ENCODE measurements at regions not wholly inside any gene's neighbourhood (a gene's known extent, or its start where the extent isn't known, plus 50 kb on each side); places are given as distances from the start of the nearest gene placed in this dataset.

DNA sequence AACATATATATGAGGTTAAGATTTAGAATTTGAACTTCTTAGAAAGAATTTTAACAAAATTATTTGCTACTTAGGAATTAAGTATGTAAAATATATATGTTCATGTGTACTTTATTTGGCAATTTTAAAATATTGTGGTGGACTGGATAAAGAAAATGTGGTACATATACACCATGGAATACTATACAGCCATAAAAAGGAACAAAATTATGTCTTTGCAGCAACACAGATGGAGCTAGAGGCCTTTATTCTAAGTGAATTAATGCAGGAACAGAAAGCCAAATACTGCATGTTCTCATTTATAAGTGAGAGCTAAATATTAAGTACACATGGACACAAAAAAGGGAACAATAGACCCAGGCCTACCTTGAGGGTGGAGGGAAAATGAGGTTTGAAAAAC, 72.2 kb upstream of the FMN2 start:
- TF ChIP-seq CTCF (conservative IDR thresholded peaks at IDR 0.05; ENCODE audit: low read depth, low read length) (no peak), POLR2A (IDR thresholded peaks at IDR 0.05; ENCODE audit: low read depth, low read length) (no peak), BHLHE40 (IDR thresholded peaks at IDR 0.05; ENCODE audit: low read depth, low read length) (no peak), MAFK (IDR thresholded peaks at IDR 0.05; ENCODE audit: low read depth, low read length) (no peak), RAD21 (IDR thresholded peaks at IDR 0.05; ENCODE audit: low read length) (no peak), MXI1 (IDR thresholded peaks at IDR 0.05; ENCODE audit: borderline replicate concordance, low read depth, low read length) (no peak), RFX5 (IDR thresholded peaks at IDR 0.05; ENCODE audit: low read depth, low read length) (no peak), CEBPB (IDR thresholded peaks at IDR 0.05; ENCODE audit: low read depth, low read length) (no peak), CHD1 (IDR thresholded peaks at IDR 0.05; ENCODE audit: low read depth, low read length) (no peak)

All from IMR-90 (cell line).